Mucosa of rectum (tissue), 2 donors: ENCODE measurements at regions not wholly inside any gene's neighbourhood (a gene's known extent, or its start where the extent isn't known, plus 50 kb on each side); places are given as distances from the start of the nearest gene placed in this dataset.

ENCODE experiments used
- H3K27ac ChIP-seq, 2 donors: one replicate each; pipeline ENCODE4 v1.7.0; 2013; ENCODE audit warnings: inconsistent platforms in 2 of 2, low read depth in 2 of 2, low read length in 2 of 2
- H3K27me3 ChIP-seq, 2 donors: one replicate each; pipeline ENCODE4 v1.7.0; 2013; ENCODE audit warnings: low read length in 2 of 2; ENCODE audit not compliant: control insufficient read depth in 2 of 2, insufficient read depth in 2 of 2
- H3K36me3 ChIP-seq, 2 donors: one replicate each; pipeline ENCODE4 v1.7.0; 2013; ENCODE audit warnings: low read length in 2 of 2; ENCODE audit not compliant: control insufficient read depth in 2 of 2, insufficient read depth in 2 of 2
- H3K4me1 ChIP-seq, 2 donors: one replicate each; pipeline ENCODE4 v1.7.0; 2013; ENCODE audit warnings: low read length in 2 of 2, mild to moderate bottlenecking in 1 of 2; ENCODE audit not compliant: control insufficient read depth in 2 of 2, insufficient read depth in 2 of 2
- H3K4me3 ChIP-seq, 2 donors: one replicate each; pipeline ENCODE4 v1.7.0; 2013; ENCODE audit warnings: low read length in 2 of 2
- H3K9ac ChIP-seq, 2 donors: one replicate each; pipeline ENCODE4 v1.7.0; 2013; ENCODE audit warnings: low read length in 2 of 2, low read depth in 1 of 2, mild to moderate bottlenecking in 1 of 2
- H3K9me3 ChIP-seq, 2 donors: one replicate each; pipeline ENCODE4 v1.7.0; 2013; ENCODE audit warnings: low read length in 2 of 2; ENCODE audit not compliant: control insufficient read depth in 2 of 2
- donor health status: healthy.
- donor health status: Normal muscosa, but diverticular disease.

GRCh38 chr10:124296121-124296812, 122.5 kb downstream of the OAT start:
- no peak overlapping the region for H3K4me3 ChIP-seq
- H3K9ac ChIP-seq, result no peak overlapping the region
- H3K4me1 ChIP-seq, result no peaks in the 10 kb centered on the region
- no peaks in the 10 kb centered on the region for H3K36me3 ChIP-seq
- no peak overlapping the region for H3K27ac ChIP-seq
- peaks cover 0 to 4% of the 10 kb centered on the region in 2 donors for H3K9me3 ChIP-seq
- no peaks in the 10 kb centered on the region for H3K27me3 ChIP-seq

GRCh38 chr10:124294811-124295770, 123.6 kb downstream of the OAT start:
- Histone ChIP-seq H3K4me3 (no peak overlapping the region), H3K9ac (no peak overlapping the region), H3K36me3 (no peaks in the 10 kb centered on the region), H3K9me3 (peaks cover 0 to under 1% of the 10 kb centered on the region in 2 donors), H3K4me1 (no peaks in the 10 kb centered on the region), H3K27me3 (no peaks in the 10 kb centered on the region), H3K27ac (no peak overlapping the region)

GRCh38 chr10:124293616-124294449, 124.9 kb downstream of the OAT start:
- Histone ChIP-seq H3K9me3 (no peaks in the 10 kb centered on the region), H3K36me3 (no peaks in the 10 kb centered on the region)

GRCh38 chr10:124292911-124293615, 125.7 kb downstream of the OAT start:
- Histone ChIP-seq H3K27me3 (no peaks in the 10 kb centered on the region), H3K4me1 (no peaks in the 10 kb centered on the region), H3K9ac (no peak overlapping the region), H3K27ac (no peak overlapping the region), H3K36me3 (no peaks in the 10 kb centered on the region), H3K9me3 (no peaks in the 10 kb centered on the region), H3K4me3 (no peak overlapping the region)

More at GRCh38 chr10:124293616-124294449, 124.9 kb downstream of the OAT start:
- no peak overlapping the region for H3K4me3 ChIP-seq
- no peak overlapping the region for H3K27ac ChIP-seq
- H3K4me1 ChIP-seq, result no peaks in the 10 kb centered on the region
- H3K27me3 ChIP-seq, result no peaks in the 10 kb centered on the region
- no peak overlapping the region for H3K9ac ChIP-seq

GRCh38 chr10:124291001-124291701, 127.6 kb downstream of the OAT start:
- Histone ChIP-seq H3K4me1 (no peaks in the 10 kb centered on the region), H3K27me3 (no peaks in the 10 kb centered on the region), H3K9me3 (no peaks in the 10 kb centered on the region), H3K27ac (peak overlapping the region in 1 of 2 donors; percentile 11), H3K36me3 (no peaks in the 10 kb centered on the region), H3K9ac (no peak overlapping the region), H3K4me3 (no peak overlapping the region)

- Histone ChIP-seq H3K27me3 (no peaks in the 10 kb centered on the region), H3K36me3 (no peaks in the 10 kb centered on the region), H3K27ac (peak overlapping the region; percentile 11 to 16), H3K4me1 (no peaks in the 10 kb centered on the region), H3K9me3 (no peaks in the 10 kb centered on the region), H3K9ac (no peak overlapping the region), H3K4me3 (no peak overlapping the region)
Observed at GRCh38 chr10:124289851-124290795, 128.6 kb downstream of the OAT start.

- no peaks in the 10 kb centered on the region for H3K36me3 ChIP-seq
- no peaks in the 10 kb centered on the region for H3K4me1 ChIP-seq
- H3K27me3 ChIP-seq, result no peaks in the 10 kb centered on the region
- H3K9ac ChIP-seq, result no peak overlapping the region
- H3K9me3 ChIP-seq, result no peaks in the 10 kb centered on the region
- H3K27ac ChIP-seq, result peak overlapping the region in 1 of 2 donors; percentile 16
- no peak overlapping the region for H3K4me3 ChIP-seq
Observed at GRCh38 chr10:124288928-124289850, 129.5 kb downstream of the OAT start.

GRCh38 chr10:124288486-124288885, 130.2 kb downstream of the OAT start:
- no peaks in the 10 kb centered on the region for H3K36me3 ChIP-seq
- no peak overlapping the region for H3K9ac ChIP-seq
- no peak overlapping the region for H3K4me3 ChIP-seq
- no peaks in the 10 kb centered on the region for H3K9me3 ChIP-seq
- no peaks in the 10 kb centered on the region for H3K27me3 ChIP-seq
- H3K4me1 ChIP-seq, result no peaks in the 10 kb centered on the region
- no peak overlapping the region for H3K27ac ChIP-seq
